ENCODE measurements at regions not wholly inside any gene's neighbourhood (a gene's known extent, or its start where the extent isn't known, plus 50 kb on each side); places are given as distances from the start of the nearest gene placed in this dataset.

DNA sequence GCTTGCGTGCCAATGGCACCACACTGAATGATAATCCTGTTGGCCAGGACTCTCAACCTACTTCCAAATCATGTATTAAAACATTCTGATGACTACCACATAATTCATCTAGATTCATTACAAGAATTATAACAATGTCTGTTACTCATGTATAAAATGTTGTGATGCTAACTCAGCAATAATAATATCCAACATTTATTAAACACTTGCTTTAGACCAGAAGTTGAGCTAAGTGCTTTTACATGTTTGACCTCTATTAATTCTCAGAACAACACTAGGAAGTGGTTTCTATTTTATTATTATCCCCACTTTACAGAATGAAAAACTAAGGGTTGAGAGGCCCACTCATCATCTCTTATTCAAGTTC lies 178.4 kb downstream of the LNPK start (continued):
- TF ChIP-seq, protein P1, sequence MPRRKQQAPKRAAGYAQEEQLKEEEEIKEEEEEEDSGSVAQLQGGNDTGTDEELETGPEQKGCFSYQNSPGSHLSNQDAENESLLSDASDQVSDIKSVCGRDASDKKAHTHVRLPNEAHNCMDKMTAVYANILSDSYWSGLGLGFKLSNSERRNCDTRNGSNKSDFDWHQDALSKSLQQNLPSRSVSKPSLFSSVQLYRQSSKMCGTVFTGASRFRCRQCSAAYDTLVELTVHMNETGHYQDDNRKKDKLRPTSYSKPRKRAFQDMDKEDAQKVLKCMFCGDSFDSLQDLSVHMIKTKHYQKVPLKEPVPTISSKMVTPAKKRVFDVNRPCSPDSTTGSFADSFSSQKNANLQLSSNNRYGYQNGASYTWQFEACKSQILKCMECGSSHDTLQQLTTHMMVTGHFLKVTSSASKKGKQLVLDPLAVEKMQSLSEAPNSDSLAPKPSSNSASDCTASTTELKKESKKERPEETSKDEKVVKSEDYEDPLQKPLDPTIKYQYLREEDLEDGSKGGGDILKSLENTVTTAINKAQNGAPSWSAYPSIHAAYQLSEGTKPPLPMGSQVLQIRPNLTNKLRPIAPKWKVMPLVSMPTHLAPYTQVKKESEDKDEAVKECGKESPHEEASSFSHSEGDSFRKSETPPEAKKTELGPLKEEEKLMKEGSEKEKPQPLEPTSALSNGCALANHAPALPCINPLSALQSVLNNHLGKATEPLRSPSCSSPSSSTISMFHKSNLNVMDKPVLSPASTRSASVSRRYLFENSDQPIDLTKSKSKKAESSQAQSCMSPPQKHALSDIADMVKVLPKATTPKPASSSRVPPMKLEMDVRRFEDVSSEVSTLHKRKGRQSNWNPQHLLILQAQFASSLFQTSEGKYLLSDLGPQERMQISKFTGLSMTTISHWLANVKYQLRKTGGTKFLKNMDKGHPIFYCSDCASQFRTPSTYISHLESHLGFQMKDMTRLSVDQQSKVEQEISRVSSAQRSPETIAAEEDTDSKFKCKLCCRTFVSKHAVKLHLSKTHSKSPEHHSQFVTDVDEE (CRISPR knock-in tag; IDR thresholded peaks at IDR 0.05) = no peak
- TF ChIP-seq PPARA (CRISPR knock-in tag; IDR thresholded peaks at IDR 0.05; ENCODE audit: borderline replicate concordance) = no peak
- TF ChIP-seq ZNF565 (CRISPR knock-in tag; conservative IDR thresholded peaks at IDR 0.05; ENCODE audit: low read depth) = no peak
- TF ChIP-seq, protein P2, sequence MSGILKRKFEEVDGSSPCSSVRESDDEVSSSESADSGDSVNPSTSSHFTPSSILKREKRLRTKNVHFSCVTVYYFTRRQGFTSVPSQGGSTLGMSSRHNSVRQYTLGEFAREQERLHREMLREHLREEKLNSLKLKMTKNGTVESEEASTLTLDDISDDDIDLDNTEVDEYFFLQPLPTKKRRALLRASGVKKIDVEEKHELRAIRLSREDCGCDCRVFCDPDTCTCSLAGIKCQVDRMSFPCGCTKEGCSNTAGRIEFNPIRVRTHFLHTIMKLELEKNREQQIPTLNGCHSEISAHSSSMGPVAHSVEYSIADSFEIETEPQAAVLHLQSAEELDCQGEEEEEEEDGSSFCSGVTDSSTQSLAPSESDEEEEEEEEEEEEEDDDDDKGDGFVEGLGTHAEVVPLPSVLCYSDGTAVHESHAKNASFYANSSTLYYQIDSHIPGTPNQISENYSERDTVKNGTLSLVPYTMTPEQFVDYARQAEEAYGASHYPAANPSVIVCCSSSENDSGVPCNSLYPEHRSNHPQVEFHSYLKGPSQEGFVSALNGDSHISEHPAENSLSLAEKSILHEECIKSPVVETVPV (CRISPR knock-in tag; IDR thresholded peaks at IDR 0.05) = no peak

DNA sequence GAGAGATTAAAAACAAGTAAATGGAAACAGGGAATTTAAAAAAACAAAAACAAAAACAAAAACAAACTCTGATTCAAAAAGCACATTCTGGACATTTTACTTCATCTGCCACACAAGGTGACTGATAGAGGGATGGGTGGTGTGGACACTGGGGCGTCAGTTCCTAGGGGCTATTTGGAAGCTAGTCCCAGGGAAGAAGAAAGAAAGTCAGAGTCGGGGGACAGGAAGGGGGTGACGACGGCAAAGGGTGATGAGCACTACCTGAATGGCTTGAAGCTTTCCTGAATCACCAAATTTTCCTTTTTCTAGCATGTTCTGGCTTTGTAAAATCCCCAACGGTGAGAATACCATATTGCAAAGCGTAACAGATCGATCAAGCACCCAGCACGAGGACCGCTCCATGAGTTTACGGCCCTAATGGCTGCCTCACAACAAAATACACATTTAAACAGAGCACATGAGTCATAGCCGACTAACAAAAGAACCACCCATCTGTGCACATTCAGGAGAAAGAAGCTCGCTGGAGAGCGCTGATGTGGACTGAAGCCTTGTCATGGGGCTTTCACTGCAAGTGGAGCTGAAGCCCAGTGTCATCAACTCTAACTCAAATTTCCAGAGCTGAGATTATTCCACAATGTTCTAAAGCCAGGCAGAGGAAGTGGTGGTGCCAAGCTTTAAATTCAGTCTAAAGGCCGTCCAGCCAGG lies 178.9 kb downstream of the LNPK start:
- no peak for ATAC-seq
- no peak for TF ChIP-seq ZFP3 (CRISPR knock-in tag; IDR thresholded peaks at IDR 0.05)
- TF ChIP-seq RARB (CRISPR knock-in tag; IDR thresholded peaks at IDR 0.05) = no peak
- no peak for TF ChIP-seq ISL1 (CRISPR knock-in tag; IDR thresholded peaks at IDR 0.05)

DNA sequence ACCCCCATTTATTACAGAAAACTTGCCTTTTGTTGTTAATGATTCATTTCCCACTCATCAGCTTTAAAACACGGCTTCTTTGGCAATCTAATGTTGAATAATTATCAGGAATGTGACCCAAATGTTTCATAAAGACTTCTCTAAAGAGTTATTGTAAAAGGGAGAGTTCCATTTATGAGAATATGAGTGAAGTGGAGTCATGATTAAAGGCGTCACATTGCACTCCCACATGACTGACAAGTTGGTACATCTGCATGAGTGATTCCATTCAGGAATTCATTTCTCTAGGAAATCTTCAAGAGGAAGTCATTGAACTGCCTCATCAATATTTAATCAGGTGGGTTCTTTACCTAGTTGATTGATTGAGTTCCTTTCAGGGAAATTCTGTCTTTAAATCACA lies 184.8 kb downstream of the LNPK start:
- TF ChIP-seq, protein P2 (CRISPR knock-in tag; IDR thresholded peaks at IDR 0.05) = no peak
- TF ChIP-seq ZC3H10 (CRISPR knock-in tag; IDR thresholded peaks at IDR 0.05) (no peak), ARNTL (CRISPR knock-in tag; IDR thresholded peaks at IDR 0.05; ENCODE audit: borderline replicate concordance, low read depth) (no peak), PPARA (CRISPR knock-in tag; IDR thresholded peaks at IDR 0.05; ENCODE audit: borderline replicate concordance) (no peak), ZNF70 (CRISPR knock-in tag; IDR thresholded peaks at IDR 0.05) (no peak), ZFP30 (CRISPR knock-in tag; IDR thresholded peaks at IDR 0.05) (no peak)
- TF ChIP-seq, protein P3, sequence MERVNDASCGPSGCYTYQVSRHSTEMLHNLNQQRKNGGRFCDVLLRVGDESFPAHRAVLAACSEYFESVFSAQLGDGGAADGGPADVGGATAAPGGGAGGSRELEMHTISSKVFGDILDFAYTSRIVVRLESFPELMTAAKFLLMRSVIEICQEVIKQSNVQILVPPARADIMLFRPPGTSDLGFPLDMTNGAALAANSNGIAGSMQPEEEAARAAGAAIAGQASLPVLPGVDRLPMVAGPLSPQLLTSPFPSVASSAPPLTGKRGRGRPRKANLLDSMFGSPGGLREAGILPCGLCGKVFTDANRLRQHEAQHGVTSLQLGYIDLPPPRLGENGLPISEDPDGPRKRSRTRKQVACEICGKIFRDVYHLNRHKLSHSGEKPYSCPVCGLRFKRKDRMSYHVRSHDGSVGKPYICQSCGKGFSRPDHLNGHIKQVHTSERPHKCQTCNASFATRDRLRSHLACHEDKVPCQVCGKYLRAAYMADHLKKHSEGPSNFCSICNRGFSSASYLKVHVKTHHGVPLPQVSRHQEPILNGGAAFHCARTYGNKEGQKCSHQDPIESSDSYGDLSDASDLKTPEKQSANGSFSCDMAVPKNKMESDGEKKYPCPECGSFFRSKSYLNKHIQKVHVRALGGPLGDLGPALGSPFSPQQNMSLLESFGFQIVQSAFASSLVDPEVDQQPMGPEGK (CRISPR knock-in tag; IDR thresholded peaks at IDR 0.05; ENCODE audit: borderline replicate concordance) = no peak
- no peak for ATAC-seq

DNA sequence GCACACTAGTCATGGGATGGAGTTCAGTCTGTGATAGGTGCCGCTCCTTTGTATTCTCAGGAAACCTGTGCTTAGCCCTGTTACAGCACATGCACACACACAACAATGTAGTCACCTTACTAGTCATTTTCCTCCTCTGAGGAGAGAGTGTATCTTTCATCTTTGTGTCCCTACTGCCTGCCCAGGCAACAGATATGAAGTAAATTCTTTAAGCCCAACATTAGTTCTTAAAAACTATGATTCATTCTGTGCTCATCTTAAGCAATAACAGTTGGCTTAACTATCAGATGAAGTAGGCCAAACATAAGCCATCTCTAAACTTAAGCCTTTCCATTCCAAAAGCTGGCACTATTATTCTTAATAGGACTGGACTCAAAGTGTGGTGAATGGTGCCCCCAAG lies 186.5 kb downstream of the LNPK start:
- TF ChIP-seq OSR1 (CRISPR knock-in tag; IDR thresholded peaks at IDR 0.05) (no peak), RARB (CRISPR knock-in tag; IDR thresholded peaks at IDR 0.05) (no peak), ZNF70 (CRISPR knock-in tag; IDR thresholded peaks at IDR 0.05) (no peak), ZNF8 (CRISPR knock-in tag; IDR thresholded peaks at IDR 0.05) (no peak), CSDC2 (CRISPR knock-in tag; IDR thresholded peaks at IDR 0.05) (no peak), ZFP3 (CRISPR knock-in tag; IDR thresholded peaks at IDR 0.05) (no peak), ISL1 (CRISPR knock-in tag; IDR thresholded peaks at IDR 0.05) (no peak), BACH2 (CRISPR knock-in tag; IDR thresholded peaks at IDR 0.05; ENCODE audit: borderline replicate concordance) (no peak)
- TF ChIP-seq, protein P2 (CRISPR knock-in tag; IDR thresholded peaks at IDR 0.05) = no peak
- TF ChIP-seq, protein P4, sequence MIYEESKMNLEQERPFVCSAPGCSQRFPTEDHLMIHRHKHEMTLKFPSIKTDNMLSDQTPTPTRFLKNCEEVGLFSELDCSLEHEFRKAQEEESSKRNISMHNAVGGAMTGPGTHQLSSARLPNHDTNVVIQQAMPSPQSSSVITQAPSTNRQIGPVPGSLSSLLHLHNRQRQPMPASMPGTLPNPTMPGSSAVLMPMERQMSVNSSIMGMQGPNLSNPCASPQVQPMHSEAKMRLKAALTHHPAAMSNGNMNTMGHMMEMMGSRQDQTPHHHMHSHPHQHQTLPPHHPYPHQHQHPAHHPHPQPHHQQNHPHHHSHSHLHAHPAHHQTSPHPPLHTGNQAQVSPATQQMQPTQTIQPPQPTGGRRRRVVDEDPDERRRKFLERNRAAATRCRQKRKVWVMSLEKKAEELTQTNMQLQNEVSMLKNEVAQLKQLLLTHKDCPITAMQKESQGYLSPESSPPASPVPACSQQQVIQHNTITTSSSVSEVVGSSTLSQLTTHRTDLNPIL (CRISPR knock-in tag; IDR thresholded peaks at IDR 0.05; ENCODE audit: low read depth) = no peak

More for the DNA sequence above, 186.5 kb downstream of the LNPK start:
- no peak for ATAC-seq
